NCI-H146 treated with DMSO at 0.1 percent for 48 hours (cell line): ENCODE measurements at regions not wholly inside any gene's neighbourhood (a gene's known extent, or its start where the extent isn't known, plus 50 kb on each side); places are given as distances from the start of the nearest gene placed in this dataset.
"Not testable (repeated sequence)": the region's sequence is repeated elsewhere in the genome, so short reads cannot be mapped to it uniquely, and the experiment has no call there.

ENCODE experiments used
- DNase-seq: peaks from one replicate; lab custom pipeline; 2025; ENCODE audit not compliant: unreplicated experiment; lab: John Stamatoyannopoulos, UW

DNA sequence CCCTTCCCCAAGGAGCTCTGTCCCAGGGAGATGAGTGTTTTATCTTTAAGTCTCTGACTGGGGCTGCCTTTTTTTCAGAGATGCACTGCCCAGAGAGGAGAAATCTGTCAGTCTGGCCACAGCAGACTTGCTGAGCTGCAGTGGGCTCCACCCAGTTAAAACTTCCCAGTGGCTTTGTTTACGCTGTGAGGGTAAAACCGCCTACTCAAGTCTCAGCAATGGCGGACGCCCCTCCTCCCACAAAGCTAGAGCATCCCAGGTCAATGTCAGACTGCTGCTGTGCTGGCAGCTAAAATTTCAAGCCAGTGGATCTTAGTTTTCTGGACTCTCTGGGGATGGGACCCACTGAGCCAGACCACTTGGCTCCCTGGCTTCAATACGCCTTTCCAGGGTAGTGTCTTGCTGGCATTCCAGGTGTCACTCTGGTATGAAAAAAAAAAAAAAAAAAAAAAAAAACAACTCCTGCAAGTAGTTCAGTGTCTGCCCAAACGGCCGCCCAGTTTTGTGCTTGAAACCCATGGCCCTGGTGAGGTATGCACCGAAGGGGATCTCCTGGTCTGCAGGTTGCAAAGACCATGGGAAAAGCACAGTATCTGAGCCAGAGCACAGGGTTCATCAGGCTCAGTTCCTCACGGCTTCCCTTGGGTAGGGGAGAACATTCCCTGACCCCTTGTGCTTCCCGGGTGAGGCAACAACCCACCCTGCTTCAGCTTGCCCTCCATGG is 1616.1 kb upstream of the ADGRL3 start:
- DNase-seq: no peak

GRCh38 chr4:59597536-59598329 is 1602.4 kb upstream of the ADGRL3 start:
- no peak for DNase-seq

- DNase-seq: no peak
These were observed 1601.9 kb upstream of the ADGRL3 start for GRCh38 chr4:59598330-59598618.

- no peak for DNase-seq
These were observed 1591.7 kb upstream of the ADGRL3 start for GRCh38 chr4:59608466-59608865.

DNA sequence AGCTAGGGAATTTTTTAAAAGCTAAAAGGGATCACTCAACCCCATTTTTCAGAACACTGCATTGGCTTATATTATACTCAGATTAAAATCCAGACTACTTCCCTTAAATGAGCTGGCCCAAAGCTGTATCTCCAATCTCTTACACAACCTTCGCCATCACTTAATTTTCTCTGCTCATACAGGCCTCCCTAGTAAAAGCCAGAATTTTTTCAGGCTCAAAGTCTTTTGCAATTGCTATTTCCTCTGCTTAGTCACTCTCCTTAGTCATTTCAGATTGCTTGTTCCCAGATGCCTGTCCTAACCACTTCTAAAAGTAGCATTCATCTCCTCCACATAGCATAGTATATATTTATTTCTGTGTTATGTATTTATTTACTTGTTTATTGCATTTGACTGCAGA is 1587.9 kb upstream of the ADGRL3 start:
- no peak for DNase-seq

DNA sequence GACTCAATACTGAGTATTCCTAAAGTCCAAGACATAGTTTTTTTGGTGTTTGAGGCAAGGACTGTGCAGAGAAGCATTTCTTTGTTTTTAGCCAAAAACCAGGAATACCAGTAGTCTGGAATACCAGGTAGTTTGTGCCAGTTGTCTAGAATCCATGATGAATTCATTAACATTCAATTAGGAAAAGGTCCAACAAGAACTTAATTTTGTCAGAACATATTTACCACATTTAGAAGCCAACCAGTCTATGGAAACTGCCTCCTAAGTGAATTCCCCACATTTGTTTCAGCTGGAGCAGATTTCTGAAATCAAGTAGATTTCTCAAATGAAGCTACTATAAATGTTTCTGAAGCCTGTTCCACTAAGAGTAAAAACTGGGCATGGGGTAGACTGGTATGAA is 1584.8 kb upstream of the ADGRL3 start:
- DNase-seq: no peak

DNA sequence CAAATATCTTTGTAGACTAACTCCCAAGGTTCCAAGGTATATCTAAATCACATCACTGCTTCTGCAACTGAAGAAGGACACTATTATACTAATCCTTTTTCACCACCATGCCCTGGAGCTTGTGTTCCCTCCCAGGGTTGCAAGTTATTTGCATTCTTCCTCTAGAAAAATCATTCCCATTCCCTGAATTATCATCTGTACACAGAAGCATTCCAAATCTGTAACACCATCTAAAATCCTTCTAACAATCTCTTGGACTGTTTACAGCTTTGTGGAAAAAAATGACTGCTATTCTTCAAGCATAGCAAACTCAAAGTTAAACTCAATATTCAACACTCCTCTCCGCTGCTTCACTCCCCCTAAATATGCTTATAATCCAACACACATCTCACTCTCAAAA is 1570.8 kb upstream of the ADGRL3 start:
- DNase-seq: no peak

DNA sequence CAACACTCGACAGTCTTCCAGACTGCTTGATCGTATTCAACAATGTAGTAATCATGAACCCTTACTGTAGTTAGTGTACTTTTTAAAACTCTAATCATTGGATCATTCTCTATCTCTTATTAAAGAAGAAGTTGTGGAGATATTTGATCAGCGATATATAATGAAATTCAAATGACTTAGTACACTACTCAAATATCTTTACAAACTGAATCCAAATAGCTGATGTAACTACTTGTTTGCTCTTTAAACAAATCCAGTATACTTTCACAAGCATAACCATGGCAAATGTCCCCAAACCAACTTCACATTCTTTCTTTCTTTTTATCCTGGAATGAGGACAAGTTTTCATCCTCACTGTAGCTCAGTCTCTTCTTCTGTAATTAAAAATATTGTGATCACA is 1569.9 kb upstream of the ADGRL3 start:
- DNase-seq: no peak

- no peak for DNase-seq
These were observed 1569.2 kb upstream of the ADGRL3 start for GRCh38 chr4:59630922-59631321.

DNA sequence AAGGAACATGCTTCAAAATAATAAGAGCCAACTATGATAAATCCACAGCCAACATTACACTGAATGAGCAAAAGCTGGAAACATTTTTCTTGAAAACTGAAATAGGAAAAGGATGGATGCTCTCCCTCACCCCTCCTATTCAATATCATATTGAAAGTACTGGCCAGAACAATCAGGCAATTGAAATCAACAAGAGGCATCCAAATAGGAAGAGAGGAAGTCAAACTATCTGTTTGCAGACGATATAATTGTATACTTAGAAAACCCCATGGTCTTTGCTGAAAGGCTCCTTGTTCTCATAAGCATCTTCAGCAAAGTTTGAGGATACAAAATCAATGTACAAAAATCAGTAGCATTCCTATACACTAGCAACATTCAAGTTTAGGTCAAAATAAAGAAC is 1562.5 kb upstream of the ADGRL3 start:
- DNase-seq: no peak

- DNase-seq: no peak
These were observed 1556.4 kb upstream of the ADGRL3 start for GRCh38 chr4:59643682-59644081.

DNA sequence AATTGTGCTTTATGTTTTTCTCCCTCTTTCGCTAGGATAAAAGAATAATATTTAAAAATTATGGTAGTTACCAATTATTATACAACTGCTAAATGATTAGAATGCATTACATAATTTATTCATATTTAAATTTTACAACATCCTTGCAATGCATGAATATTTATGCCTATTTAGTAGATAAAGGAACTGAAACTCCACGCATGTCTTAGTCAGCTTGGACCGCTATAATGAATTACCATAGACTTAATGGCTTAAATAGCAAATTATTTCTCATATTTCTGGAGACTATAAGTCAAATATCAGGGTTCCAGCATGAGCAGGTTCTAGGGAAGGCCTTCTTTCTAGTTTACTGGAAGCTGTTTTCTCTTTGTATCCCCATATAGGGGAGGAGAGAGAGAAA is 1555.4 kb upstream of the ADGRL3 start:
- no peak for DNase-seq

DNA sequence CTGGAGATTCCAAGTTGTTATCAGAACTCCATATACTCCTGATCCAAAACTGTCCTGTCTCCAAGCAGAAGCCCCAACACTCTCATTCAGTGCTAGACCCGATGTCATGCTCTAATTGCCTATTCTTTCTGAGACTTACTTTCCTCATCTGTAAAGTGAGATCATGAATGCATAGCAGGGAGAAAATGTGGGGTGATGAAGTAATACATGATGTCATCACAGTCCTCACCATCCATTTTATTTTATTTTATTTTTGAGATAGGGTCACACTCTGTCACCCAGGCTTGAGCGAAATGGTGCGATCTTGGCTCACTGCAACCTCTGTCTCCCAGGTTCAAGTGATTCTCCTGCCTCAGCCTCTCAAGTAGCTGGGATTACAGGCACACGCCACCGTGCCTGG is 1554.0 kb upstream of the ADGRL3 start:
- DNase-seq: no peak

GRCh38 chr4:59647011-59647410 is 1553.1 kb upstream of the ADGRL3 start:
- DNase-seq: no peak

DNA sequence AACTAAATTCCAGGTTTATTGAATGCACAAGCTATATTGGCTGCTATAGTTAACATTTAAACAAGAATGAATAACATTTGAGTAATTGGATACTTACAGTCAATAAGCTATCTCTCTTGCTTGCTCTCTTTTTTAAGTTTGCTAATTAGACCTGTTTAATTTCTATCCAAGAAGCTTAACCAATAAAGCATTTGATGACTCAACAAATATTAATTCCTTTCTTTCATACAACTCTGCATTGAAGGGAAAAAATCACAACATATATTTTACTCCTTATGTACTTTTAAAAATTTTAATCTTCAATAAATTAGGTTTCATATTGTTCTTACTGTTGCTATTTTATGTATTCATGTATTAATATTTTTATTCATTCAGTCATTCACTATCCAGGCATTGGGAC is 1552.6 kb upstream of the ADGRL3 start:
- DNase-seq: no peak

DNA sequence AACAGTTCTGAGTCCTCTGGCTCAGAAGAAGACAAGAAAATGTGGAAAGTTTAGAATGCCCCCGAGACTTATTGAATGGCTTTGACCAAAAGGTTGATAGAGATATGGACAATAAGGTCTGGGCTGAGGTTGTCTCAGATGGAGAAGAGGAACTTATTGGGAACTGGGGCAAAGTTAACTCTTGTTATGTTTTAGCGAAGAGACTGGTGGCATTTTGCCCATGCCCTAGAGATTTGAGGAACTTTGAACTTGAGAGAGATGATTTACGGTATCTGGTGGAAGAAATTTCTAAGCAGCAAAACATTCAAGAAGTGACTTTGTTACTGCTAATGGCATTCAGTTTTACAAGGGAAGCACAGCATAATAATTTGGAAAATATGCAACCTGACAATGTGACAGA is 1549.3 kb upstream of the ADGRL3 start:
- no peak for DNase-seq

- DNase-seq: no peak
These were observed 1544.1 kb upstream of the ADGRL3 start for GRCh38 chr4:59655996-59656395.

DNA sequence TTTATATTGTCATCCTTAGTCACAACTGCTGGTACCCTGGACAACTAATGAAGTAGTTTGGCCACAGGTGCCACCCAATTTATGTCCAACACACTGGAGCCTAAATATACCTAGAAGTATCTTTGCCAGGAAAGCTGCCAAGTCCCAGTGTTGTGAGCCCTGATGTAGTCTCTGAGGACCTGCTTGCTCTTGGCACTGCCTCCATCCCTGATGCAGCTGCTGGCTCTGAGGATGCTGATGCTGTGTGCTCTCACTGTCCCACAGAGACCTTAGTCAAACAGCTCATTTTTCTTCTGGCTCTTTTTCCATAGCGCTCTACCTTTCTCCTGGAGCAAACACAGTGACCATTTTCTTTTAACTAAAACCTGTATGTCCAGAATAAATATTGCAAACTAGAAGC is 1535.4 kb upstream of the ADGRL3 start:
- DNase-seq: no peak

DNA sequence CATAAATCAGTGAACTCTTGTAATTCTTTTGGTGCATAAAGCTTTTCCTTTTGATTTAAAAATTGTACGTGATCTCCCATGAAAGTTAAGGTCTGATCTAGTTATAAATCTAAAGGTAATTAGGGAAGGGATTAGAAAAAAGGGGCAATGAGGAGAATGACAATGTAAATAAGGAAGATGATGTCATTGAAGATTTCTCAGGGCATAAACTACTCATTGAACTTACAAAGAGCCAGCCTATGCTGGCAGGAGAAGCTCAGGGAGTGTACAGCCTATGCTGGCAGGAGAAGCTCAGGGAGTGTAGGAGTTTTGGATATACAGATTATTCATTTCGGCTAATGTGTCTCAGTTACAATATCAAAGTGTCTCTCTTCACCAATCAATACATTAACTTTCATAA is 1533.5 kb upstream of the ADGRL3 start:
- no peak for DNase-seq

- no peak for DNase-seq
These were observed 1529.1 kb upstream of the ADGRL3 start for GRCh38 chr4:59671037-59671436.

DNA sequence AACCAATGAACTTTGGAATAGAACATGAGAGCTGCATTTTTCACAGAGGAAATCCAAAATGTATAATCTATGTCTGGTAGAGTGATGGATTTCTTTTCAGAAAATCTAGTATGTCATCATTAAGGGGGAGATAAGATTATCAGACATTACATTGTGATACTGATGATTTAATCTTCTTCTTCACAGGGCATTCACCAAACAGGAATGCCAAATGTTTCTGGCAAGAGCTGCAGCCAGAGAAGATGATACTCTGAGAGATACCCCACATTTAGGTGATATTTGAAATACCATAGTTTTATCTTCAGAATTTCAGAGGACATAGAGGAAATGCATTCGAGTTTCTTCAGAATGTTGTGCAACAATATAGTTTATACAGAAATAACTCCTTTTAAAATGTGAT is 1523.7 kb upstream of the ADGRL3 start:
- DNase-seq: no peak

- DNase-seq: not testable (repeated sequence)
These were observed 1523.1 kb upstream of the ADGRL3 start for GRCh38 chr4:59676992-59677391.

DNA sequence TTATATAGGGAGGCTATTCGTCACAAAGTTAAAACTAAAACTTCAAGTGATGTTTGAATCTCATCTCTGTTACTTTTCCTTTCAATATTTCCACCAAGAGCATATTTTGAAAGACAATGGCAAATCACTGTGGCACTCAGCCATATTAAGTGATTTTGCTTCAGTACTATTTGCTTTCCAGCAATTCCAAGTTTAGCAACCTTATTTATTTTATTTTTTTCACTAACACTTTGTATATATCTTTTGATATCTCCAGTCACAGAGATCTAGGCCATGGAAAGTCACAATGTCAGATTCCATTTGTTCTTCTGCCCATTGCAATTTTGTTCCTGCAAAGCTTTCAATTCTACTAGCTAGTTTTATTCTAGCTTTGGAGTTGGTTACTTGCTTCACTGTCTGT is 1514.5 kb upstream of the ADGRL3 start:
- no peak for DNase-seq
